Neural progenitor cell (in vitro differentiated cells): ENCODE measurements at regions not wholly inside any gene's neighbourhood (a gene's known extent, or its start where the extent isn't known, plus 50 kb on each side); places are given as distances from the start of the nearest gene placed in this dataset.

Experiments
- EZH2 ChIP-seq: fragments of 200-600 bp; sonication (generic); IDR thresholded peaks from 2 replicates; pipeline ENCODE4 v1.6.1; 2017; ENCODE audit warnings: antibody characterized with exemption, mild to moderate bottlenecking, moderate library complexity
- TF ChIP-seq, protein P1 (sequence below): fragments of 200-600 bp; sonication (generic); IDR thresholded peaks from 2 replicates; pipeline ENCODE4 v1.5.1; 2017; ENCODE audit warnings: antibody characterized with exemption, mild to moderate bottlenecking

DNA sequence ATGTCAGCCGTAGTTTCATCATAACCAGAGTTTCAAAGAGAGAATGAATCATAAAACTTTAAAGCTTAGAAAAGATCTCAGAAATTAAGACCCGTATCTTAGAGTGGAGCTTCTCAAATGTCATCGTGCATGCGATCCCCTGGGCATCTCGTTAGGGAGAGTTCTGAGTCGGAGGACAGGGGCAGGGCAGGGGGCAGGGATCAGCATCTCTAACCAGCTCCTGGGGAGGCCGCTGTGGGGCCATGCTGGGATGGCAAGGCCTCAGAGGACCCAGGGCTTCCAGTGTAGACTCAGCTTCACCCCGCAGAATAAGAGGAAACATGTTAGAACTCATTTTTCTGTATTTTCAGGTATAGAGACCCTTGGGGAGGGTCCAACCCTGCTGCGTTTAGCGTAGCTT is 72.0 kb upstream of the AFDN start:
- TF ChIP-seq, protein P1, sequence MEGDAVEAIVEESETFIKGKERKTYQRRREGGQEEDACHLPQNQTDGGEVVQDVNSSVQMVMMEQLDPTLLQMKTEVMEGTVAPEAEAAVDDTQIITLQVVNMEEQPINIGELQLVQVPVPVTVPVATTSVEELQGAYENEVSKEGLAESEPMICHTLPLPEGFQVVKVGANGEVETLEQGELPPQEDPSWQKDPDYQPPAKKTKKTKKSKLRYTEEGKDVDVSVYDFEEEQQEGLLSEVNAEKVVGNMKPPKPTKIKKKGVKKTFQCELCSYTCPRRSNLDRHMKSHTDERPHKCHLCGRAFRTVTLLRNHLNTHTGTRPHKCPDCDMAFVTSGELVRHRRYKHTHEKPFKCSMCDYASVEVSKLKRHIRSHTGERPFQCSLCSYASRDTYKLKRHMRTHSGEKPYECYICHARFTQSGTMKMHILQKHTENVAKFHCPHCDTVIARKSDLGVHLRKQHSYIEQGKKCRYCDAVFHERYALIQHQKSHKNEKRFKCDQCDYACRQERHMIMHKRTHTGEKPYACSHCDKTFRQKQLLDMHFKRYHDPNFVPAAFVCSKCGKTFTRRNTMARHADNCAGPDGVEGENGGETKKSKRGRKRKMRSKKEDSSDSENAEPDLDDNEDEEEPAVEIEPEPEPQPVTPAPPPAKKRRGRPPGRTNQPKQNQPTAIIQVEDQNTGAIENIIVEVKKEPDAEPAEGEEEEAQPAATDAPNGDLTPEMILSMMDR = no peak
- no peak for TF ChIP-seq EZH2
